Fibroblast of lung (primary cell): ENCODE measurements at regions not wholly inside any gene's neighbourhood (a gene's known extent, or its start where the extent isn't known, plus 50 kb on each side); places are given as distances from the start of the nearest gene placed in this dataset.

Source experiments
- EZH2 ChIP-seq: IDR thresholded peaks from 2 replicates; pipeline ENCODE4 v1.5.1; 2012; ENCODE audit warnings: low read length, control low read depth, mild to moderate bottlenecking; ENCODE audit errors: missing control alignments
- TF ChIP-seq, protein P1 (sequence below), 2 donors: IDR thresholded peaks in 1 of 2; conservative IDR thresholded peaks in 1 of 2; 1 replicate in 1 of 2; 2 replicates in 1 of 2; pipeline ENCODE4 v1.5.1; 2011 to 2012; ENCODE audit warnings: low read length in 2 of 2, control low read depth in 1 of 2, inconsistent platforms in 1 of 2, low read depth in 1 of 2, mild to moderate bottlenecking in 1 of 2

DNA sequence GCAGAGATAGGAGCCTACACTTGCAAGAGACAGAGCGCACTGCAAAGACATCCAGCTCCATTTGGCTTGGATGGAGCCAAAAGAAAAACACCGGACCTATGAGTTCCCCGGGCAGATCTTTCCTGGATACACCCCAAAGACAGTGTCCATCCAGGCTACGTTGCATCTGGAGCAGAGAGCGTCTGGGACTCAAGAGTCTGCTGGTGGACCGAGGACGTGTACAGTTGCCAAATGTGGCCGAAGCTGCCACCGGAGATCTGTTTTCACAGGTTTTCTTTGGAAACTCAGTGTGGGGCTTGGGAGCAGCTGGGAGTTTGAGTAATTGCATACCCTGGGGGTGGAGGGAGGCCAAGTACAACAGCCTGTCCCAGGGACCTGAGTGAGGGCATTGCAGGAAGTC is 192.3 kb upstream of the OSR1 start:
- TF ChIP-seq, protein P1, sequence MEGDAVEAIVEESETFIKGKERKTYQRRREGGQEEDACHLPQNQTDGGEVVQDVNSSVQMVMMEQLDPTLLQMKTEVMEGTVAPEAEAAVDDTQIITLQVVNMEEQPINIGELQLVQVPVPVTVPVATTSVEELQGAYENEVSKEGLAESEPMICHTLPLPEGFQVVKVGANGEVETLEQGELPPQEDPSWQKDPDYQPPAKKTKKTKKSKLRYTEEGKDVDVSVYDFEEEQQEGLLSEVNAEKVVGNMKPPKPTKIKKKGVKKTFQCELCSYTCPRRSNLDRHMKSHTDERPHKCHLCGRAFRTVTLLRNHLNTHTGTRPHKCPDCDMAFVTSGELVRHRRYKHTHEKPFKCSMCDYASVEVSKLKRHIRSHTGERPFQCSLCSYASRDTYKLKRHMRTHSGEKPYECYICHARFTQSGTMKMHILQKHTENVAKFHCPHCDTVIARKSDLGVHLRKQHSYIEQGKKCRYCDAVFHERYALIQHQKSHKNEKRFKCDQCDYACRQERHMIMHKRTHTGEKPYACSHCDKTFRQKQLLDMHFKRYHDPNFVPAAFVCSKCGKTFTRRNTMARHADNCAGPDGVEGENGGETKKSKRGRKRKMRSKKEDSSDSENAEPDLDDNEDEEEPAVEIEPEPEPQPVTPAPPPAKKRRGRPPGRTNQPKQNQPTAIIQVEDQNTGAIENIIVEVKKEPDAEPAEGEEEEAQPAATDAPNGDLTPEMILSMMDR (conservative IDR thresholded peaks at IDR 0.05 in 1 of 2, IDR thresholded peaks at IDR 0.05 in 1 of 2; ENCODE audit: low read depth in 1 of 2, low read length in 2 of 2) = no peak
- TF ChIP-seq EZH2 = no peak
